H1 (cell line): ENCODE measurements at regions not wholly inside any gene's neighbourhood (a gene's known extent, or its start where the extent isn't known, plus 50 kb on each side); places are given as distances from the start of the nearest gene placed in this dataset.

Source experiments
- CTCF ChIA-PET: fragments of 300-600 bp; sonication (Branson Sonifier 250); formaldehyde crosslinking; loops from one replicate; lab custom pipeline; 2021; ENCODE audit not compliant: partially characterized antibody; lab: Charles Lee
- POLR2A ChIA-PET: fragments of 300-600 bp; sonication (Branson Sonifier 250); formaldehyde crosslinking; loops from one replicate; lab custom pipeline; 2021; ENCODE audit warnings: inconsistent platforms; ENCODE audit not compliant: partially characterized antibody; lab: Charles Lee
- DNase-seq, 2 experiments: peaks; one replicate each; pipeline versions ENCODE4 v3.0.0 to v3.0.0-alpha.2; 2010 to 2022; ENCODE audit warnings: low spot score in 2 of 2, low read depth in 1 of 2, mixed read lengths in 1 of 2
- FAIRE-seq: peaks from 2 replicates; lab custom pipeline; 2011; peaks lifted over from hg19 to GRCh38; lab: Jason Lieb, UNC
- H2AFZ ChIP-seq: 2 replicates; pipeline ENCODE4 v1.8.1; 2012; ENCODE audit warnings: low read length, inconsistent platforms
- H2AK5ac ChIP-seq: 2 replicates; pipeline ENCODE4 v1.6.1; 2013; ENCODE audit warnings: low read depth, low read length
- H2BK120ac ChIP-seq: replicated peaks from 2 replicates; pipeline ENCODE3; 2013; ENCODE audit warnings: low read depth, low read length, inconsistent platforms
- H2BK12ac ChIP-seq: 2 replicates; pipeline ENCODE4 v1.6.1; 2013; ENCODE audit warnings: low read depth, low read length
- H2BK15ac ChIP-seq: 2 replicates; pipeline ENCODE4 v1.6.1; 2013; ENCODE audit warnings: low read length
- H2BK20ac ChIP-seq: 2 replicates; pipeline ENCODE4 v1.6.1; 2013; ENCODE audit warnings: low read length
- H2BK5ac ChIP-seq: 2 replicates; pipeline ENCODE4 v1.6.1; 2013; ENCODE audit warnings: low read depth, low read length
- H3K14ac ChIP-seq: 2 replicates; pipeline ENCODE4 v1.6.1; 2013; ENCODE audit warnings: inconsistent platforms; ENCODE audit not compliant: insufficient read length
- H3K18ac ChIP-seq: 2 replicates; pipeline ENCODE4 v1.6.1; 2013; ENCODE audit warnings: low read length; ENCODE audit errors: extremely low read depth
- H3K23ac ChIP-seq: 2 replicates; pipeline ENCODE4 v1.6.1; 2013; ENCODE audit warnings: inconsistent platforms; ENCODE audit not compliant: insufficient read length
- H3K23me2 ChIP-seq: 2 replicates; pipeline ENCODE4 v1.6.1; 2013; ENCODE audit warnings: low read depth, low read length
- H3K27ac ChIP-seq: 2 replicates; pipeline ENCODE4 v1.6.1; 2011; ENCODE audit warnings: low read depth, low read length, inconsistent platforms
- H3K27me3 ChIP-seq, 4 experiments: replicated peaks in 1 of 4; 1 replicate in 1 of 4; 2 replicates in 3 of 4; pipeline versions ENCODE4 v1.6.1 to v1.8.1; 2011 to 2013; ENCODE audit warnings: low read length in 3 of 4, mild to moderate bottlenecking in 3 of 4, inconsistent platforms in 2 of 4, mixed read lengths in 2 of 4, moderate library complexity in 1 of 4; ENCODE audit not compliant: control insufficient read depth in 3 of 4, insufficient read depth in 3 of 4; ENCODE audit errors: extremely low read depth in 1 of 4
- H3K36me3 ChIP-seq, 4 experiments: 2 replicates each; pipeline versions ENCODE4 v1.6.1 to v1.8.1; 2011 to 2013; ENCODE audit warnings: mild to moderate bottlenecking in 4 of 4, low read length in 3 of 4, moderate library complexity in 2 of 4, control low read depth in 1 of 4, inconsistent platforms in 1 of 4; ENCODE audit not compliant: insufficient read depth in 4 of 4, control insufficient read depth in 2 of 4
- H3K4ac ChIP-seq: replicated peaks from 2 replicates; pipeline ENCODE3; 2013; ENCODE audit warnings: low read length, low read depth, mixed read lengths, inconsistent platforms; ENCODE audit not compliant: insufficient read length
- H3K4me1 ChIP-seq, 4 experiments: replicated peaks in 1 of 4; 1 replicate in 1 of 4; 2 replicates in 3 of 4; pipeline versions ENCODE4 v1.6.1 to v1.8.1; 2011 to 2013; ENCODE audit warnings: low read length in 3 of 4, inconsistent platforms in 2 of 4, mixed read lengths in 1 of 4; ENCODE audit not compliant: insufficient read depth in 4 of 4, control insufficient read depth in 3 of 4
- H3K4me2 ChIP-seq, 2 experiments: 2 replicates each; pipeline versions ENCODE4 v1.6.1 to v1.8.1; 2011 to 2013; ENCODE audit warnings: low read depth in 2 of 2, low read length in 2 of 2, control low read depth in 1 of 2, inconsistent platforms in 1 of 2, mild to moderate bottlenecking in 1 of 2; ENCODE audit not compliant: insufficient read depth in 1 of 2
- H3K4me3 ChIP-seq, 4 experiments: fragments of 200-600, 300-600 bp in 1 of 4; sonication (generic), shearing (Covaris generic), sonication (Bioruptor Twin) in 1 of 4; 2 replicates each; pipeline versions ENCODE4 v1.5.1 to v1.8.1; 2011 to 2016; ENCODE audit warnings: low read length in 4 of 4, low read depth in 3 of 4, control low read depth in 2 of 4, inconsistent platforms in 2 of 4, mild to moderate bottlenecking in 2 of 4, mixed read lengths in 1 of 4, moderate library complexity in 1 of 4; ENCODE audit not compliant: insufficient read depth in 2 of 4; ENCODE audit errors: extremely low read depth in 1 of 4
- H3K56ac ChIP-seq: replicated peaks from 2 replicates; pipeline ENCODE3; 2013; ENCODE audit warnings: low read depth, mild to moderate bottlenecking, mixed read lengths, low read length, inconsistent platforms; ENCODE audit not compliant: insufficient read length
- H3K79me1 ChIP-seq: 2 replicates; pipeline ENCODE4 v1.6.1; 2013; ENCODE audit warnings: low read depth, low read length, control low read depth
- H3K79me2 ChIP-seq, 2 experiments: 2 replicates each; pipeline versions ENCODE4 v1.6.1 to v1.8.1; 2012 to 2013; ENCODE audit warnings: low read length in 2 of 2, mild to moderate bottlenecking in 2 of 2, inconsistent platforms in 1 of 2; ENCODE audit not compliant: insufficient read depth in 2 of 2, control insufficient read depth in 1 of 2
- H3K9ac ChIP-seq, 4 experiments: replicated peaks in 1 of 4; 1 replicate in 1 of 4; 2 replicates in 3 of 4; pipeline versions ENCODE4 v1.6.1 to v1.8.1; 2011 to 2013; ENCODE audit warnings: low read depth in 3 of 4, low read length in 3 of 4, control low read depth in 2 of 4, mild to moderate bottlenecking in 2 of 4, moderate library complexity in 2 of 4, inconsistent platforms in 1 of 4; ENCODE audit errors: extremely low read depth in 1 of 4
- H3K9me3 ChIP-seq, 2 experiments: 2 replicates each; pipeline versions ENCODE4 v1.6.1 to v1.8.1; 2012 to 2013; ENCODE audit warnings: mild to moderate bottlenecking in 2 of 2, moderate library complexity in 2 of 2, control low read depth in 1 of 2, inconsistent platforms in 1 of 2, low read depth in 1 of 2, low read length in 1 of 2, mixed read lengths in 1 of 2; ENCODE audit not compliant: insufficient read depth in 2 of 2
- H4K20me1 ChIP-seq, 2 experiments: replicated peaks in 1 of 2; 2 replicates each; pipeline versions ENCODE3 to v1.8.1; 2011 to 2013; ENCODE audit warnings: inconsistent platforms in 2 of 2, low read length in 2 of 2, mild to moderate bottlenecking in 1 of 2; ENCODE audit not compliant: insufficient read depth in 2 of 2, control insufficient read depth in 1 of 2
- H4K5ac ChIP-seq: 2 replicates; pipeline ENCODE4 v1.6.1; 2013; ENCODE audit warnings: low read length, low read depth, mixed read lengths, inconsistent platforms; ENCODE audit not compliant: insufficient read length
- H4K8ac ChIP-seq: 2 replicates; pipeline ENCODE4 v1.8.0; 2013; ENCODE audit warnings: mild to moderate bottlenecking, moderate library complexity, low read length, inconsistent platforms; ENCODE audit not compliant: insufficient read depth; ENCODE audit errors: extremely low read depth
- H4K91ac ChIP-seq: replicated peaks from 2 replicates; pipeline ENCODE3; 2013; ENCODE audit warnings: low read length, mixed read lengths, inconsistent platforms; ENCODE audit not compliant: insufficient read length
- EGR1 ChIP-seq: IDR thresholded peaks from 2 replicates; pipeline ENCODE4 v1.6.1; 2011; ENCODE audit warnings: low read depth, low read length, borderline replicate concordance
- FOSL1 ChIP-seq: IDR thresholded peaks from 2 replicates; pipeline ENCODE4 v1.6.1; 2011; ENCODE audit warnings: mild to moderate bottlenecking, low read depth, low read length, moderate library complexity; ENCODE audit not compliant: insufficient read depth
- JUN ChIP-seq: IDR thresholded peaks from 2 replicates; pipeline ENCODE4 v1.6.1; 2011; ENCODE audit warnings: low read depth, mild to moderate bottlenecking, improper control_type of control experiment, low read length
- KDM1A ChIP-seq: fragments of 200-600, 300-600 bp; sonication (generic); IDR thresholded peaks from 2 replicates; pipeline ENCODE4 v1.7.1; 2016; ENCODE audit warnings: mild to moderate bottlenecking, low read length, borderline replicate concordance
- RAD21 ChIP-seq, 2 experiments: IDR thresholded peaks in 1 of 2; conservative IDR thresholded peaks in 1 of 2; 2 replicates each; pipeline ENCODE4 v1.6.1; 2011; ENCODE audit warnings: low read depth in 2 of 2, low read length in 2 of 2, improper control_type of control experiment in 1 of 2, inconsistent platforms in 1 of 2, mild to moderate bottlenecking in 1 of 2, moderate library complexity in 1 of 2
- RFX5 ChIP-seq: IDR thresholded peaks from 2 replicates; pipeline ENCODE4 v1.6.1; 2011; ENCODE audit warnings: low read depth, low read length, improper control_type of control experiment, borderline replicate concordance
- SAP30 ChIP-seq: fragments of 300-600 bp; sonication (generic); IDR thresholded peaks from 2 replicates; pipeline ENCODE4 v1.7.1; 2012; ENCODE audit warnings: low read length, moderate library complexity, mild to moderate bottlenecking, inconsistent platforms; ENCODE audit not compliant: insufficient read depth, insufficient replicate concordance
- SP2 ChIP-seq: IDR thresholded peaks from 2 replicates; pipeline ENCODE4 v1.6.1; 2012; ENCODE audit warnings: mild to moderate bottlenecking, low read length, inconsistent platforms
- TCF12 ChIP-seq: IDR thresholded peaks from 2 replicates; pipeline ENCODE4 v1.6.1; 2011; ENCODE audit warnings: low read depth, mild to moderate bottlenecking, low read length
- YY1 ChIP-seq: IDR thresholded peaks from 2 replicates; pipeline ENCODE4 v1.6.1; 2011; ENCODE audit warnings: low read depth, mild to moderate bottlenecking, low read length
- ZNF274 ChIP-seq: IDR thresholded peaks from 2 replicates; pipeline ENCODE4 v1.7.0; 2012; ENCODE audit warnings: low read length, borderline replicate concordance; ENCODE audit errors: extremely low read depth
- WGBS, 2 experiments: shearing (Covaris generic) in 1 of 2; methylation state at CpG; one replicate each; pipeline versions ENCODE4 v1.1.6 to v1.1.7; 2013 to 2015; ENCODE audit warnings: low lambda C conversion rate in 2 of 2, mixed read lengths in 2 of 2, inconsistent platforms in 1 of 2, low coverage in 1 of 2, missing lambda C conversion rate in 1 of 2; ENCODE audit not compliant: insufficient replicate concordance in 2 of 2, insufficient coverage in 1 of 2, insufficient read length in 1 of 2; ENCODE audit errors: extremely low coverage in 1 of 2, missing lambda C conversion rate in 1 of 2; 5-methylcytosine and 5-hydroxymethylcytosine counted together
- TF ChIP-seq, protein P1 (sequence below): IDR thresholded peaks from 2 replicates; pipeline ENCODE4 v1.6.1; 2011; ENCODE audit warnings: low read length, improper control_type of control experiment

- Histone ChIP-seq H3K14ac (no peak overlapping the region), H3K56ac (peak overlapping the region; percentile 14), H4K8ac (no peak overlapping the region), H3K27me3 (no peaks in the 10 kb centered on the region), H3K18ac (no peak overlapping the region), H4K91ac (no peak overlapping the region), H3K4me1 (peaks cover 0 to 3% (median 2%) of the 10 kb centered on the region in 4 experiments; a peak in 3 of 7 replicates), H3K23ac (no peak overlapping the region), H3K4me2 (no peak overlapping the region), H3K23me2 (no peaks in the 10 kb centered on the region; the same call in 1 of the 2 replicates), H3K4me3 (no peak overlapping the region), H2AFZ (peak overlapping the region; percentile 4; the same call in 1 of the 2 replicates), H2BK20ac (peak overlapping the region; percentile 62; the same call in 1 of the 2 replicates), H2BK12ac (peak overlapping the region; percentile 35; the same call in 1 of the 2 replicates), H3K4ac (peak overlapping the region; percentile 65), H2BK120ac (peak overlapping the region; percentile 79), H3K79me1 (no peaks in the 10 kb centered on the region), H4K20me1 (no peaks in the 10 kb centered on the region), H3K9ac (no peak overlapping the region), H3K27ac (no peak overlapping the region), H2AK5ac (no peak overlapping the region), H3K36me3 (no peaks in the 10 kb centered on the region), H3K79me2 (no peaks in the 10 kb centered on the region), H4K5ac (no peak overlapping the region), H2BK5ac (peak overlapping the region; percentile 68; the same call in 1 of the 2 replicates), H2BK15ac (no peak overlapping the region), H3K9me3 (no peaks in the 10 kb centered on the region)
- POLR2A ChIA-PET = interaction anchor here (0.8 kb wide), 1 partner anchor 745 kb away, joined by 3 read pairs; no protein-coding TSS in a partner anchor
- CTCF ChIA-PET = no interaction called here
- 91% methylated on average over 3 of the region's 3 CpGs; no CpG with 5 or more reads in 1 of the 2 experiments for WGBS, 2 experiments
- no peak for FAIRE-seq
- no peak for DNase-seq
- no peak for TF ChIP-seq SP2
- TF ChIP-seq EGR1 = no peak
- no peak for TF ChIP-seq KDM1A
- no peak for TF ChIP-seq YY1
- no peak for TF ChIP-seq SAP30
- TF ChIP-seq JUN = no peak
- no peak for TF ChIP-seq RFX5
- TF ChIP-seq, protein P1, sequence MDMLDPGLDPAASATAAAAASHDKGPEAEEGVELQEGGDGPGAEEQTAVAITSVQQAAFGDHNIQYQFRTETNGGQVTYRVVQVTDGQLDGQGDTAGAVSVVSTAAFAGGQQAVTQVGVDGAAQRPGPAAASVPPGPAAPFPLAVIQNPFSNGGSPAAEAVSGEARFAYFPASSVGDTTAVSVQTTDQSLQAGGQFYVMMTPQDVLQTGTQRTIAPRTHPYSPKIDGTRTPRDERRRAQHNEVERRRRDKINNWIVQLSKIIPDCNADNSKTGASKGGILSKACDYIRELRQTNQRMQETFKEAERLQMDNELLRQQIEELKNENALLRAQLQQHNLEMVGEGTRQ = no peak
- TF ChIP-seq TCF12 = no peak
- no peak for TF ChIP-seq FOSL1
- no peak for TF ChIP-seq RAD21 (IDR thresholded peaks at IDR 0.05 in 1 of 2, conservative IDR thresholded peaks at IDR 0.05 in 1 of 2; ENCODE audit: low read depth in 2 of 2, low read length in 2 of 2)
- TF ChIP-seq ZNF274 = no peak
Measured at GRCh38 chr9:115845648-115846312, 307.8 kb upstream of the PAPPA start.
